ENCODE measurements at regions not wholly inside any gene's neighbourhood (a gene's known extent, or its start where the extent isn't known, plus 50 kb on each side); places are given as distances from the start of the nearest gene placed in this dataset.

- TF ChIP-seq POLR2A (IDR thresholded peaks at IDR 0.05; ENCODE audit: low read depth, low read length): no peak
- TF ChIP-seq POLR2AphosphoS5 (IDR thresholded peaks at IDR 0.05; ENCODE audit: low read depth, low read length): no peak
- no peak for TF ChIP-seq TAF1 (IDR thresholded peaks at IDR 0.05; ENCODE audit: borderline replicate concordance, low read depth, low read length)
These were observed 253.9 kb downstream of the AHR start for GRCh38 chr7:17552373-17552772.
